ENCODE measurements at regions not wholly inside any gene's neighbourhood (a gene's known extent, or its start where the extent isn't known, plus 50 kb on each side); places are given as distances from the start of the nearest gene placed in this dataset.
A peak's percentile ranks its signal among the peaks of the same experiment; 100 is the strongest.
"Not testable (repeated sequence)": the region's sequence is repeated elsewhere in the genome, so short reads cannot be mapped to it uniquely, and the experiment has no call there.

DNA sequence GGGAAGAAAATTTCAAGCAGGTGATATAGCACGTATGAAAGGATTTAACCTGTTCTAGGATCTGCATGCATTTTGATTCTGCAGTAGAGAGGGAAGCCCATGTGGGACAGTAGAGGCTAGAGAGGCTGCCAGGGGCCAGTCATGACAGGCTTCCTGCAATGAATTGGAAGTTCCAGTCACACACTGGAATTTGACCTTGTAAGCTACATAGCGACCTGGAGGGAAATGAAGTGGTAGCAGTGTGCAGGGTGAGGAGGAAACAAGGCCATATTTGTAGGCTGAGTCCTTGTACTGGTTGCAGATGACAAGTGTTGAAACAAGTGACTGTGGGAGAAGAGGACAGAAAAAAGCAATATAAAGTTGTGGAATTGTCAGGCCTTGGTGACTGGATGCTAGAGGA, 58.6 kb upstream of the OLIG3 start:
- no peak overlapping the region for H2BK120ac ChIP-seq (ENCODE audit: low read depth, low read length)
- no peak overlapping the region for H3K23ac ChIP-seq (ENCODE audit: low read length)
- no CpG with 5 or more reads among the region's 2 CpGs for WGBS (ENCODE audit: extremely low coverage, insufficient coverage, low lambda C conversion rate)
- H3K4me2 ChIP-seq (ENCODE audit: low read length) = no peak overlapping the region
- H2BK15ac ChIP-seq (replicated peaks; ENCODE audit: low read depth) = no peak overlapping the region
- no peaks in the 10 kb centered on the region for H3K79me1 ChIP-seq (ENCODE audit: low read length)
- H3K4me1 ChIP-seq (ENCODE audit: control insufficient read depth, low read depth, low read length) = no peaks in the 10 kb centered on the region
- H3K56ac ChIP-seq (ENCODE audit: low read length) = no peak overlapping the region
- H3K79me2 ChIP-seq (ENCODE audit: control insufficient read depth, insufficient read depth, low read length) = no peaks in the 10 kb centered on the region
- no peak overlapping the region for H3K27ac ChIP-seq (ENCODE audit: low read depth, low read length)
- H4K5ac ChIP-seq (ENCODE audit: low read length) = no peak overlapping the region
- no peak overlapping the region for H3K18ac ChIP-seq (ENCODE audit: low read length)
- no peaks in the 10 kb centered on the region for H3K27me3 ChIP-seq (ENCODE audit: insufficient read depth, low read length, poor library complexity)
- no peak overlapping the region for H3K4me3 ChIP-seq (ENCODE audit: low read length)
- H3K9ac ChIP-seq (ENCODE audit: low read length) = no peak overlapping the region
- H4K8ac ChIP-seq (ENCODE audit: low read depth, low read length) = no peak overlapping the region
- H3K36me3 ChIP-seq (ENCODE audit: control insufficient read depth, insufficient read depth, low read length) = no peaks in the 10 kb centered on the region
- H2AK5ac ChIP-seq (ENCODE audit: low read length) = no peak overlapping the region
- H3K4ac ChIP-seq (ENCODE audit: low read depth, low read length) = no peak overlapping the region
- DNase-seq = no peak
- no peak overlapping the region for H2BK5ac ChIP-seq (ENCODE audit: low read length)

DNA sequence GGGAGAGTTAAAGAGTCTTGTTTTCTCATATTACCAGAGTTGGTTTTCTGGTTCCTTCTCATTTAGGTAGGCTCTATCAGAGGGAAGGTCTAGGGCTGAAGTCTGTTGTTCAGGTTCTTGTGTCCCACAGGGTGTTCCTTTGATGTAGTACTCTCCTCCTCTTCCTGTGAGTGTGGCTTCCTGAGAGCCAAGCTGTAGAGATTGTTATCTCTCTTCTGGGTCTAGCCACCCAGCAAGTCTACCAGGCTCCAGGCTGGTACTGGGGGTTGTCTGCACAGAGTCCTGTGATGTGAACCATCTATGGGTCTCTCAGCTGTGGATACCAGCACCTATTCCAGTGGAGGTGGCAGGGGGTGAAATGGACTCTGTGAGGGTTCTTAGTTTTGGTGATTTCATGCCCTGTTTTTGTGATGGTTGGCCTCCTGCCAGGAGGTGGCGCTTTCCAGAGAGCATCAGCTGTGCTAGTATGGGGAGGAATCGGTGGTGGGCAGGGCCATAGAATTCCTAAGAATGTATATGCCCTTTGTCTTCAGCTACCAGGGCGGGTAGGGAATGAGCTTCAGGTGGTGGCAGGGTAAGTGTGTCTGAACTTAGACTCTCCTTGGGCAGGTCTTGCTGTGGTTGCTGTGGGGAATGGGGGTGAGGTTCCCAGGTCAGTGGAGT, 65.5 kb upstream of the OLIG3 start:
- H3K27me3 ChIP-seq (ENCODE audit: insufficient read depth, low read length, poor library complexity); H2BK5ac ChIP-seq (ENCODE audit: low read length); H3K23ac ChIP-seq (ENCODE audit: low read length); H3K4me2 ChIP-seq (ENCODE audit: low read length); H2BK120ac ChIP-seq (ENCODE audit: low read depth, low read length); H3K56ac ChIP-seq (ENCODE audit: low read length); H3K79me1 ChIP-seq (ENCODE audit: low read length); H3K27ac ChIP-seq (ENCODE audit: low read depth, low read length); H2BK15ac ChIP-seq (replicated peaks; ENCODE audit: low read depth); H2AK5ac ChIP-seq (ENCODE audit: low read length); H3K4ac ChIP-seq (ENCODE audit: low read depth, low read length); H3K4me3 ChIP-seq (ENCODE audit: low read length); H4K5ac ChIP-seq (ENCODE audit: low read length); H3K79me2 ChIP-seq (ENCODE audit: control insufficient read depth, insufficient read depth, low read length); H4K8ac ChIP-seq (ENCODE audit: low read depth, low read length); H3K18ac ChIP-seq (ENCODE audit: low read length); H3K4me1 ChIP-seq (ENCODE audit: control insufficient read depth, low read depth, low read length); H3K9ac ChIP-seq (ENCODE audit: low read length); H3K36me3 ChIP-seq (ENCODE audit: control insufficient read depth, insufficient read depth, low read length): not testable (repeated sequence)
- whole genome bisulfite sequencing (ENCODE audit: extremely low coverage, insufficient coverage, low lambda C conversion rate) = no CpG with 5 or more reads among the region's 3 CpGs
- peak; percentile 26 for DNase-seq

DNA sequence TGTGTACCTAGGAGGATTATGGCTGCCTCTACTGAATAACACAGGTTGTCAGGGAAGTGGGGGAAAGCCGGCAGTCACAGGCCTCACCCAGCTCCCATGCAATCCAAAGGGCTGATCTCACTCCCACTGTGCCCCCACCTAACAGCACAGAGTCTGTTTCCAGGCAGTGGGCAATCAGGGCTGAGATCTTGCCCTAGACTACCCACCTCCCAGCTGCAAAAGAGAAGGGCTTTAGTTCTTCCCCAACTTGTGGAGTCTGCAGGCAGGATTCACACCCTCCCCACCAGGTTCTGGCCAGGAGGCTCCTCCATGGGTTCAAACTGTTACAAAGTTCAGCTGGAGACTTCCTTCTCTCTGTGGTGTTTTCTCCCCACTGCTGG, 66.0 kb upstream of the OLIG3 start:
- Histone ChIP-seq H3K27ac (ENCODE audit: low read depth, low read length) (no peak overlapping the region), H3K4me3 (ENCODE audit: low read length) (no peak overlapping the region), H3K56ac (ENCODE audit: low read length) (no peak overlapping the region), H3K4ac (ENCODE audit: low read depth, low read length) (no peak overlapping the region), H3K36me3 (ENCODE audit: control insufficient read depth, insufficient read depth, low read length) (no peaks in the 10 kb centered on the region), H3K79me1 (ENCODE audit: low read length) (no peaks in the 10 kb centered on the region), H3K4me1 (ENCODE audit: control insufficient read depth, low read depth, low read length) (no peaks in the 10 kb centered on the region), H3K27me3 (ENCODE audit: insufficient read depth, low read length, poor library complexity) (no peaks in the 10 kb centered on the region), H2AK5ac (ENCODE audit: low read length) (no peak overlapping the region), H4K8ac (ENCODE audit: low read depth, low read length) (no peak overlapping the region), H3K18ac (ENCODE audit: low read length) (no peak overlapping the region), H3K79me2 (ENCODE audit: control insufficient read depth, insufficient read depth, low read length) (no peaks in the 10 kb centered on the region), H4K5ac (ENCODE audit: low read length) (no peak overlapping the region), H3K23ac (ENCODE audit: low read length) (no peak overlapping the region), H2BK15ac (replicated peaks; ENCODE audit: low read depth) (no peak overlapping the region), H3K9ac (ENCODE audit: low read length) (no peak overlapping the region), H2BK120ac (ENCODE audit: low read depth, low read length) (no peak overlapping the region), H3K4me2 (ENCODE audit: low read length) (no peak overlapping the region), H2BK5ac (ENCODE audit: low read length) (no peak overlapping the region)
- no peak for DNase-seq
- WGBS (ENCODE audit: extremely low coverage, insufficient coverage, low lambda C conversion rate) = no CpG with 5 or more reads among the region's 1 CpG

DNA sequence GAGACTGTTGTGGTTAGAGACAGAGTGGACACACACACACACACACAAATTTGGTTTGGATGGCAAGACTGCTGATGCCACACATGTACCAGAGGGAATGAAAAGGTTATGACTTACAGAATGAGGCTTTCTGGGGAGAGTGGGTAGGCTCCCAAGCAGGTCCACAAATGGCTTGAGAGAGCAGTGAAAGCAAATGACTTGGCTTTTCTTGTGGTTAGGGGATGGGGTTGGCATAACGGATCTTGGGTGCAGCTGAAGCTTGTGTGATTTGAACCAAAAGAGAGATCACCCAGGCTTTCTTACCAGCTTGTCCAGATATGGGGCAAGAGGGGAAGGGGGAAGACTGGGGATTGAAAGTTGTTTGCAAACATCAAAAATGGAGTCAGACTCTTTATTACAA, 73.9 kb upstream of the OLIG3 start:
- no peak overlapping the region for H3K4ac ChIP-seq (ENCODE audit: low read depth, low read length)
- H3K79me1 ChIP-seq (ENCODE audit: low read length) = no peaks in the 10 kb centered on the region
- DNase-seq = no peak
- no peak overlapping the region for H3K9ac ChIP-seq (ENCODE audit: low read length)
- no peak overlapping the region for H3K27ac ChIP-seq (ENCODE audit: low read depth, low read length)
- H3K23ac ChIP-seq (ENCODE audit: low read length) = no peak overlapping the region
- no peak overlapping the region for H3K56ac ChIP-seq (ENCODE audit: low read length)
- no peak overlapping the region for H3K18ac ChIP-seq (ENCODE audit: low read length)
- no peak overlapping the region for H3K4me2 ChIP-seq (ENCODE audit: low read length)
- H2AK5ac ChIP-seq (ENCODE audit: low read length) = no peak overlapping the region
- no peaks in the 10 kb centered on the region for H3K27me3 ChIP-seq (ENCODE audit: insufficient read depth, low read length, poor library complexity)
- no peak overlapping the region for H4K8ac ChIP-seq (ENCODE audit: low read depth, low read length)
- no CpG with 5 or more reads among the region's 1 CpG for whole genome bisulfite sequencing (ENCODE audit: extremely low coverage, insufficient coverage, low lambda C conversion rate)
- H3K36me3 ChIP-seq (ENCODE audit: control insufficient read depth, insufficient read depth, low read length) = no peaks in the 10 kb centered on the region
- no peaks in the 10 kb centered on the region for H3K79me2 ChIP-seq (ENCODE audit: control insufficient read depth, insufficient read depth, low read length)
- no peak overlapping the region for H3K4me3 ChIP-seq (ENCODE audit: low read length)
- H2BK5ac ChIP-seq (ENCODE audit: low read length) = no peak overlapping the region
- H2BK120ac ChIP-seq (ENCODE audit: low read depth, low read length) = no peak overlapping the region
- H4K5ac ChIP-seq (ENCODE audit: low read length) = no peak overlapping the region
- no peaks in the 10 kb centered on the region for H3K4me1 ChIP-seq (ENCODE audit: control insufficient read depth, low read depth, low read length)
- H2BK15ac ChIP-seq (replicated peaks; ENCODE audit: low read depth) = no peak overlapping the region

DNA sequence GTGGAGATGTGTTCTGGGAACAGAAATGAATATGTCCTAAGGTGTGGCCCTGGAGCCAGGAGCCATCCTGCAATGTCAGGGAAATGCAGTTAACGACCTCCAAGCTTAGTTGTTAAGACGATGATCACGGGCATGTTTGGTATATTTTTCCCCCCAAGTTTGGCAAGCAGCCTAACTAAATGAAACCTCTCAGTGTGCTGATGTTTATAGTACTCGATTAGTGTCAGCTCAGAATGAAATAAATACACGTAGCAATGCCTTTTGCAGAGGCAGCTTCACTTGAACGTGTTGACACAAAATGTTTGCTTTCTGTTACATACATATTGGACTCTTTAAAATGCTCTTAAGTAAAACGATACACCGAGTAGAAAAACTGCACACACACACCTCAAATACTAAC, 76.2 kb upstream of the OLIG3 start:
- WGBS (ENCODE audit: extremely low coverage, insufficient coverage, low lambda C conversion rate) = no CpG with 5 or more reads among the region's 8 CpGs
- Histone ChIP-seq H2BK120ac (ENCODE audit: low read depth, low read length) (no peak overlapping the region), H3K79me1 (ENCODE audit: low read length) (no peaks in the 10 kb centered on the region), H3K9ac (ENCODE audit: low read length) (no peak overlapping the region), H3K79me2 (ENCODE audit: control insufficient read depth, insufficient read depth, low read length) (no peaks in the 10 kb centered on the region), H3K23ac (ENCODE audit: low read length) (no peak overlapping the region), H3K4ac (ENCODE audit: low read depth, low read length) (no peak overlapping the region), H3K27ac (ENCODE audit: low read depth, low read length) (no peak overlapping the region), H3K4me3 (ENCODE audit: low read length) (no peak overlapping the region), H3K56ac (ENCODE audit: low read length) (no peak overlapping the region), H2BK15ac (replicated peaks; ENCODE audit: low read depth) (no peak overlapping the region), H2AK5ac (ENCODE audit: low read length) (no peak overlapping the region), H3K36me3 (ENCODE audit: control insufficient read depth, insufficient read depth, low read length) (no peaks in the 10 kb centered on the region), H4K8ac (ENCODE audit: low read depth, low read length) (no peak overlapping the region), H3K4me1 (ENCODE audit: control insufficient read depth, low read depth, low read length) (no peaks in the 10 kb centered on the region), H3K27me3 (ENCODE audit: insufficient read depth, low read length, poor library complexity) (no peaks in the 10 kb centered on the region), H3K4me2 (ENCODE audit: low read length) (no peak overlapping the region), H3K18ac (ENCODE audit: low read length) (no peak overlapping the region), H2BK5ac (ENCODE audit: low read length) (no peak overlapping the region), H4K5ac (ENCODE audit: low read length) (no peak overlapping the region)
- no peak for DNase-seq

DNA sequence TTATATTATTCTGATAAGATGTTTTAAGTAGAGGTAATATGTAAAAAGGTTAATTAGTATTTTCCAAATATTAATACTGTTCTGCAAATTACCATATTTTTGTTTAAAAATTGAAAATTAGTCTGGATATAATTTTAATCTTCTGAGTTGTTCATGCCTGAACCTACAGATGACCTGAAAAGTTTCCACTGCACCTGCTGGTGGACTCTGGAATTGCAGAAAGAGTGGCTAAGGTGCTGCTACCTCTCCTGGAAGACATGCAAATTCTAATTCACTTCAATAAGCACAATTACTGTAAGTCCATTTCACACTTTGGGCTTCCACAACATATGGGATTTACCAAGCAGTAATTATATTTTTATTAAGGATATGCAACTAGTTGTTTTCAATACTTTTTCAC, 77.7 kb upstream of the OLIG3 start:
- Histone ChIP-seq H3K27me3 (ENCODE audit: insufficient read depth, low read length, poor library complexity) (no peaks in the 10 kb centered on the region), H3K9ac (ENCODE audit: low read length) (no peak overlapping the region), H2BK120ac (ENCODE audit: low read depth, low read length) (no peak overlapping the region), H4K8ac (ENCODE audit: low read depth, low read length) (no peak overlapping the region), H2BK15ac (replicated peaks; ENCODE audit: low read depth) (no peak overlapping the region), H3K4me1 (ENCODE audit: control insufficient read depth, low read depth, low read length) (no peaks in the 10 kb centered on the region), H3K79me1 (ENCODE audit: low read length) (no peaks in the 10 kb centered on the region), H3K4ac (ENCODE audit: low read depth, low read length) (no peak overlapping the region), H2AK5ac (ENCODE audit: low read length) (no peak overlapping the region), H3K56ac (ENCODE audit: low read length) (no peak overlapping the region), H3K36me3 (ENCODE audit: control insufficient read depth, insufficient read depth, low read length) (no peaks in the 10 kb centered on the region), H2BK5ac (ENCODE audit: low read length) (no peak overlapping the region), H3K27ac (ENCODE audit: low read depth, low read length) (no peak overlapping the region), H3K4me2 (ENCODE audit: low read length) (no peak overlapping the region), H3K79me2 (ENCODE audit: control insufficient read depth, insufficient read depth, low read length) (no peaks in the 10 kb centered on the region), H3K23ac (ENCODE audit: low read length) (no peak overlapping the region), H3K4me3 (ENCODE audit: low read length) (no peak overlapping the region), H3K18ac (ENCODE audit: low read length) (no peak overlapping the region), H4K5ac (ENCODE audit: low read length) (no peak overlapping the region)
- peak; percentile 56 for DNase-seq

Measured in mesendoderm (in vitro differentiated cells).